ENCODE measurements at regions not wholly inside any gene's neighbourhood (a gene's known extent, or its start where the extent isn't known, plus 50 kb on each side); places are given as distances from the start of the nearest gene placed in this dataset.
A peak's percentile ranks its signal among the peaks of the same experiment; 100 is the strongest.

- H3K27me3 ChIP-seq (ENCODE audit: control insufficient read depth, insufficient read depth, low read length): no peaks in the 10 kb centered on the region
- H3K27ac ChIP-seq (ENCODE audit: insufficient read depth, low read length): no peak overlapping the region
- H3K4me3 ChIP-seq (replicated peaks in 1 of 4; ENCODE audit: control extremely low read depth in 1 of 4, insufficient read depth in 1 of 4, low read depth in 3 of 4, low read length in 4 of 4): no peak overlapping the region
- no peak overlapping the region for H3K9ac ChIP-seq (ENCODE audit: insufficient read depth, low read length)
- no peak overlapping the region for H3K4me2 ChIP-seq (ENCODE audit: extremely low read depth, insufficient read depth, low read length)
- no peaks in the 10 kb centered on the region for H3K4me1 ChIP-seq (ENCODE audit: control insufficient read depth, extremely low read depth, insufficient read depth, low read length)
- no peaks in the 10 kb centered on the region for H3K9me3 ChIP-seq (ENCODE audit: control insufficient read depth, insufficient read depth, low read depth, low read length)
- no peaks in the 10 kb centered on the region for H4K20me1 ChIP-seq (ENCODE audit: control insufficient read depth, extremely low read depth, insufficient read depth, low read length)
- no peaks in the 10 kb centered on the region for H3K79me2 ChIP-seq (ENCODE audit: control insufficient read depth, insufficient read depth, low read length)
- H2AFZ ChIP-seq (ENCODE audit: low read length): no peak overlapping the region
- DNase-seq (ENCODE audit: low read depth in 2 of 2): no peak
- H3K36me3 ChIP-seq (ENCODE audit: control insufficient read depth, insufficient read depth, low read length): no peaks in the 10 kb centered on the region
- TF ChIP-seq EZH2 (IDR thresholded peaks at IDR 0.05; ENCODE audit: low read length, missing control alignments) (no peak), CTCF (conservative IDR thresholded peaks at IDR 0.05 in 1 of 2, IDR thresholded peaks at IDR 0.05 in 1 of 2; ENCODE audit: low read depth in 1 of 2, low read length in 2 of 2) (no peak)
These were observed 266.0 kb upstream of the PITRM1 start for GRCh38 chr10:3438606-3439005.

- peak overlapping the region; percentile 8 for H3K4me2 ChIP-seq (ENCODE audit: extremely low read depth, insufficient read depth, low read length)
- no peaks in the 10 kb centered on the region for H3K36me3 ChIP-seq (ENCODE audit: control insufficient read depth, insufficient read depth, low read length)
- no peak overlapping the region for H3K27ac ChIP-seq (ENCODE audit: insufficient read depth, low read length)
- H3K79me2 ChIP-seq (ENCODE audit: control insufficient read depth, insufficient read depth, low read length): no peaks in the 10 kb centered on the region
- DNase-seq (ENCODE audit: low read depth in 2 of 2): peak; percentile 24 to 69
- H3K9me3 ChIP-seq (ENCODE audit: control insufficient read depth, insufficient read depth, low read depth, low read length): no peaks in the 10 kb centered on the region
- no peak overlapping the region for H3K4me3 ChIP-seq (replicated peaks in 1 of 4; ENCODE audit: control extremely low read depth in 1 of 4, insufficient read depth in 1 of 4, low read depth in 3 of 4, low read length in 4 of 4)
- H2AFZ ChIP-seq (ENCODE audit: low read length): no peak overlapping the region
- TF ChIP-seq CTCF (conservative IDR thresholded peaks at IDR 0.05 in 1 of 2, IDR thresholded peaks at IDR 0.05 in 1 of 2; ENCODE audit: low read depth in 1 of 2, low read length in 2 of 2) (no peak), EZH2 (IDR thresholded peaks at IDR 0.05; ENCODE audit: low read length, missing control alignments) (no peak)
- no peaks in the 10 kb centered on the region for H3K27me3 ChIP-seq (ENCODE audit: control insufficient read depth, insufficient read depth, low read length)
- H3K9ac ChIP-seq (ENCODE audit: insufficient read depth, low read length): no peak overlapping the region
- H4K20me1 ChIP-seq (ENCODE audit: control insufficient read depth, extremely low read depth, insufficient read depth, low read length): no peaks in the 10 kb centered on the region
- no peaks in the 10 kb centered on the region for H3K4me1 ChIP-seq (ENCODE audit: control insufficient read depth, extremely low read depth, insufficient read depth, low read length)
These were observed 263.1 kb upstream of the PITRM1 start for GRCh38 chr10:3435671-3436070.

- Histone ChIP-seq H3K27ac (ENCODE audit: insufficient read depth, low read length) (no peak overlapping the region), H3K4me3 (replicated peaks in 1 of 4; ENCODE audit: control extremely low read depth in 1 of 4, insufficient read depth in 1 of 4, low read depth in 3 of 4, low read length in 4 of 4) (no peak overlapping the region), H4K20me1 (ENCODE audit: control insufficient read depth, extremely low read depth, insufficient read depth, low read length) (no peaks in the 10 kb centered on the region), H3K4me1 (ENCODE audit: control insufficient read depth, extremely low read depth, insufficient read depth, low read length) (no peaks in the 10 kb centered on the region), H2AFZ (ENCODE audit: low read length) (no peak overlapping the region), H3K36me3 (ENCODE audit: control insufficient read depth, insufficient read depth, low read length) (no peaks in the 10 kb centered on the region), H3K9me3 (ENCODE audit: control insufficient read depth, insufficient read depth, low read depth, low read length) (no peaks in the 10 kb centered on the region), H3K79me2 (ENCODE audit: control insufficient read depth, insufficient read depth, low read length) (no peaks in the 10 kb centered on the region), H3K27me3 (ENCODE audit: control insufficient read depth, insufficient read depth, low read length) (no peaks in the 10 kb centered on the region), H3K4me2 (ENCODE audit: extremely low read depth, insufficient read depth, low read length) (no peak overlapping the region), H3K9ac (ENCODE audit: insufficient read depth, low read length) (no peak overlapping the region)
- no peak for DNase-seq (ENCODE audit: low read depth in 2 of 2)
- TF ChIP-seq EZH2 (IDR thresholded peaks at IDR 0.05; ENCODE audit: low read length, missing control alignments) (no peak), CTCF (conservative IDR thresholded peaks at IDR 0.05 in 1 of 2, IDR thresholded peaks at IDR 0.05 in 1 of 2; ENCODE audit: low read depth in 1 of 2, low read length in 2 of 2) (no peak)
These were observed 261.4 kb upstream of the PITRM1 start for GRCh38 chr10:3433988-3434387.
